Astrocyte (in vitro differentiated cells and primary cell): ENCODE measurements at regions not wholly inside any gene's neighbourhood (a gene's known extent, or its start where the extent isn't known, plus 50 kb on each side); places are given as distances from the start of the nearest gene placed in this dataset.

Source experiments
- DNase-seq: peaks from one replicate; pipeline ENCODE4 v3.0.0-alpha.2; 2010; ENCODE audit warnings: low read depth
- FAIRE-seq: peaks from 2 replicates; lab custom pipeline; 2011; peaks lifted over from hg19 to GRCh38; lab: Jason Lieb, UNC
- H2AFZ ChIP-seq: 2 replicates; pipeline ENCODE4 v1.6.0; 2012; ENCODE audit warnings: low read depth, low read length, inconsistent platforms
- H3K27ac ChIP-seq: 2 replicates; pipeline ENCODE4 v1.5.1; 2011; ENCODE audit warnings: low read depth, low read length, inconsistent platforms
- H3K27me3 ChIP-seq: 2 replicates; pipeline ENCODE4 v1.6.0; 2011; ENCODE audit warnings: low read length, inconsistent platforms; ENCODE audit not compliant: insufficient read depth
- H3K36me3 ChIP-seq: 2 replicates; pipeline ENCODE4 v1.5.1; 2011; ENCODE audit warnings: low read length, inconsistent platforms; ENCODE audit not compliant: insufficient read depth
- H3K4me1 ChIP-seq: 2 replicates; pipeline ENCODE4 v1.5.1; 2011; ENCODE audit warnings: low read length, inconsistent platforms; ENCODE audit not compliant: insufficient read depth
- H3K4me2 ChIP-seq: 2 replicates; pipeline ENCODE4 v1.6.0; 2012; ENCODE audit warnings: low read length, inconsistent platforms
- H3K4me3 ChIP-seq: 2 replicates; pipeline ENCODE4 v1.5.1; 2011; ENCODE audit warnings: low read depth, mild to moderate bottlenecking, low read length, inconsistent platforms; ENCODE audit not compliant: insufficient read depth
- H3K79me2 ChIP-seq: 2 replicates; pipeline ENCODE4 v1.6.0; 2012; ENCODE audit warnings: mild to moderate bottlenecking, low read length, inconsistent platforms; ENCODE audit not compliant: insufficient read depth
- H3K9ac ChIP-seq: 2 replicates; pipeline ENCODE4 v1.6.0; 2012; ENCODE audit warnings: mild to moderate bottlenecking, low read length, inconsistent platforms
- H3K9me3 ChIP-seq: 2 replicates; pipeline ENCODE4 v1.5.1; 2012; ENCODE audit warnings: low read depth, mild to moderate bottlenecking, low read length, inconsistent platforms; ENCODE audit not compliant: insufficient read depth
- H4K20me1 ChIP-seq: 2 replicates; pipeline ENCODE4 v1.6.0; 2012; ENCODE audit warnings: low read length, inconsistent platforms; ENCODE audit not compliant: insufficient read depth
- H3K27ac Mint-ChIP-seq: one replicate; pipeline ENCODE4 v1.8.0; 2021; ENCODE audit warnings: mild to moderate bottlenecking, mixed read lengths; ENCODE audit not compliant: unreplicated experiment
- H3K27me3 Mint-ChIP-seq: one replicate; pipeline ENCODE4 v1.8.0; 2021; ENCODE audit warnings: low read depth, mixed read lengths; ENCODE audit not compliant: unreplicated experiment
- H3K36me3 Mint-ChIP-seq: one replicate; pipeline ENCODE4 v1.8.0; 2021; ENCODE audit warnings: low read depth, mixed read lengths; ENCODE audit not compliant: unreplicated experiment
- H3K4me1 Mint-ChIP-seq: one replicate; pipeline ENCODE4 v1.8.0; 2021; ENCODE audit warnings: low read depth, mixed read lengths; ENCODE audit not compliant: unreplicated experiment
- H3K4me3 Mint-ChIP-seq: one replicate; pipeline ENCODE4 v1.8.0; 2021; ENCODE audit warnings: mild to moderate bottlenecking, moderate library complexity, mixed read lengths; ENCODE audit not compliant: unreplicated experiment
- H3K9me3 Mint-ChIP-seq: one replicate; pipeline ENCODE4 v1.8.0; 2021; ENCODE audit warnings: mild to moderate bottlenecking, mixed read lengths; ENCODE audit not compliant: unreplicated experiment
- EZH2 ChIP-seq: IDR thresholded peaks from 2 replicates; pipeline ENCODE4 v1.6.1; 2012; ENCODE audit warnings: mild to moderate bottlenecking, low read length, inconsistent platforms; ENCODE audit not compliant: insufficient read depth
- TF ChIP-seq, protein P1 (sequence below): IDR thresholded peaks from 2 replicates; pipeline ENCODE4 v1.5.1; 2011; ENCODE audit warnings: low read depth, mild to moderate bottlenecking, inconsistent platforms, low read length, moderate library complexity; ENCODE audit not compliant: insufficient read depth

DNA sequence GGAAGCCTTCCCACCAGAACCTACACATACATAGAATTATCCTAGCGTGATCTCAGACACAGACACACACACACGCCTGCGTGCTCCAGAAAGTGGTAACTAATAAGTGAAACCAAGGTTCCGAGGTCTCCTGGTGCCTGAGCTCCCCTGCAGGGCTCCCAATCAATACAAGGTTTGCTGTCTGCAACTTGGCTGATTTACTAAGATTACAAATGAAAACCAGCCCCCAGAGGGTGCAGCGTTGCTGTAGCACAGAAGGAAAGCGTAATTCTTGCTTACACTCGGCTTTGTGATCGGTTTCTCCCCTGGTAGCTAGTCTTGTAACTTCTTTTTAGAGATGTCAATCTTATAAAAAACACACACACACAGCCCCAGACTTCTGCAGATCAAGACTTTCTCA lies 334.1 kb upstream of the XYLT1 start:
- Histone ChIP-seq H3K9me3 (no peaks in the 10 kb centered on the region), H3K4me2 (no peak overlapping the region), H3K79me2 (no peaks in the 10 kb centered on the region), H3K27ac (no peak overlapping the region), H2AFZ (no peak overlapping the region), H3K27me3 (no peaks in the 10 kb centered on the region), H4K20me1 (no peaks in the 10 kb centered on the region), H3K4me3 (no peak overlapping the region), H3K36me3 (no peaks in the 10 kb centered on the region), H3K9ac (no peak overlapping the region), H3K4me1 (peaks cover 6% of the 10 kb centered on the region)
- Mint-ChIP-seq H3K4me1 (peaks cover 23% of the 10 kb centered on the region), H3K9me3 (no peaks in the 10 kb centered on the region), H3K36me3 (no peaks in the 10 kb centered on the region), H3K27ac (no peak overlapping the region), H3K27me3 (peaks cover 3% of the 10 kb centered on the region), H3K4me3 (no peak overlapping the region)
- no peak for TF ChIP-seq EZH2
- TF ChIP-seq, protein P1, sequence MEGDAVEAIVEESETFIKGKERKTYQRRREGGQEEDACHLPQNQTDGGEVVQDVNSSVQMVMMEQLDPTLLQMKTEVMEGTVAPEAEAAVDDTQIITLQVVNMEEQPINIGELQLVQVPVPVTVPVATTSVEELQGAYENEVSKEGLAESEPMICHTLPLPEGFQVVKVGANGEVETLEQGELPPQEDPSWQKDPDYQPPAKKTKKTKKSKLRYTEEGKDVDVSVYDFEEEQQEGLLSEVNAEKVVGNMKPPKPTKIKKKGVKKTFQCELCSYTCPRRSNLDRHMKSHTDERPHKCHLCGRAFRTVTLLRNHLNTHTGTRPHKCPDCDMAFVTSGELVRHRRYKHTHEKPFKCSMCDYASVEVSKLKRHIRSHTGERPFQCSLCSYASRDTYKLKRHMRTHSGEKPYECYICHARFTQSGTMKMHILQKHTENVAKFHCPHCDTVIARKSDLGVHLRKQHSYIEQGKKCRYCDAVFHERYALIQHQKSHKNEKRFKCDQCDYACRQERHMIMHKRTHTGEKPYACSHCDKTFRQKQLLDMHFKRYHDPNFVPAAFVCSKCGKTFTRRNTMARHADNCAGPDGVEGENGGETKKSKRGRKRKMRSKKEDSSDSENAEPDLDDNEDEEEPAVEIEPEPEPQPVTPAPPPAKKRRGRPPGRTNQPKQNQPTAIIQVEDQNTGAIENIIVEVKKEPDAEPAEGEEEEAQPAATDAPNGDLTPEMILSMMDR = no peak
- FAIRE-seq (no peak), DNase-seq (no peak)

- H3K27ac Mint-ChIP-seq = peak overlapping the region; percentile 90
- DNase-seq (peak; percentile 98), FAIRE-seq (no peak)
- no peak for TF ChIP-seq EZH2
- TF ChIP-seq, protein P1 = no peak
- peak overlapping the region; percentile 31 for H3K4me2 ChIP-seq
- H3K27me3 Mint-ChIP-seq = peaks cover 4% of the 10 kb centered on the region
- peaks cover 6% of the 10 kb centered on the region for H3K4me1 ChIP-seq
- H3K4me1 Mint-ChIP-seq = peaks cover 23% of the 10 kb centered on the region
- no peak overlapping the region for H3K4me3 ChIP-seq
- no peaks in the 10 kb centered on the region for H3K36me3 Mint-ChIP-seq
- no peaks in the 10 kb centered on the region for H3K9me3 Mint-ChIP-seq
- no peaks in the 10 kb centered on the region for H3K9me3 ChIP-seq
- no peaks in the 10 kb centered on the region for H3K36me3 ChIP-seq
- H3K27ac ChIP-seq = peak overlapping the region; percentile 73
- H3K79me2 ChIP-seq = no peaks in the 10 kb centered on the region
- H2AFZ ChIP-seq = no peak overlapping the region
- H3K27me3 ChIP-seq = no peaks in the 10 kb centered on the region
- H4K20me1 ChIP-seq = no peaks in the 10 kb centered on the region
- no peak overlapping the region for H3K4me3 Mint-ChIP-seq
- peak overlapping the region; percentile 32 for H3K9ac ChIP-seq
Measured at GRCh38 chr16:17803625-17804410, 333.1 kb upstream of the XYLT1 start.

DNA sequence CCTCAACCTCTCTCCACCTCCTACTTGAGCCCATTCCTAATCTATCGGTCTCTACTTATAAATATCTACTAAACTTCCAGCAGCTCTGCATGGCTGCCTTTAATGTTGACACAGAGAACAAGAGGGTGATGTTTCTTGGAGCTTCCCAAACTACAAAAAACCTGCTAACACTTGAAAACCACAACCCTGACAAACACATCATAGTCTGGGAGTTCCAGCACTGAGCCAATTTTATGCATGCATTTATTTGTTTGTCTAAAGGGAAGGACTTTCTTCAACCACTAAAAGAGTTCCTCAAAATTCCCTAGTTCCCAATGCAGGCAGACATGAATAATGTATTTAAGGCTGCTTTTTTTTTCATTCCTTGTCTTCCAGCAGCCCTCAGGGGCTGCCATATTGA lies 331.8 kb upstream of the XYLT1 start:
- Histone ChIP-seq H3K4me1 (peaks cover 6% of the 10 kb centered on the region), H3K9me3 (no peaks in the 10 kb centered on the region), H3K9ac (no peak overlapping the region), H4K20me1 (no peaks in the 10 kb centered on the region), H3K36me3 (no peaks in the 10 kb centered on the region), H3K4me3 (no peak overlapping the region), H2AFZ (no peak overlapping the region), H3K79me2 (no peaks in the 10 kb centered on the region), H3K4me2 (no peak overlapping the region), H3K27me3 (no peaks in the 10 kb centered on the region), H3K27ac (peak overlapping the region; percentile 47)
- H3K27me3 Mint-ChIP-seq = peaks cover 4% of the 10 kb centered on the region
- no peak overlapping the region for H3K4me3 Mint-ChIP-seq
- H3K4me1 Mint-ChIP-seq = peaks cover 23% of the 10 kb centered on the region
- FAIRE-seq = no peak
- no peak for TF ChIP-seq EZH2
- TF ChIP-seq, protein P1 = no peak
- H3K36me3 Mint-ChIP-seq = no peaks in the 10 kb centered on the region
- DNase-seq = peak; percentile 70
- H3K27ac Mint-ChIP-seq = no peak overlapping the region
- H3K9me3 Mint-ChIP-seq = peaks cover 2% of the 10 kb centered on the region
